HepG2 (cell line): ENCODE measurements at regions not wholly inside any gene's neighbourhood (a gene's known extent, or its start where the extent isn't known, plus 50 kb on each side); places are given as distances from the start of the nearest gene placed in this dataset.

Experiments
- CHD2 ChIP-seq: IDR thresholded peaks from 2 replicates; pipeline ENCODE4 v1.6.1; 2011; ENCODE audit warnings: low read depth, low read length, improper control_type of control experiment
- DDIT3 ChIP-seq: sonication (generic); formaldehyde crosslinking; IDR thresholded peaks from 2 replicates; pipeline ENCODE4 v1.4.0; 2020; ENCODE audit warnings: mild to moderate bottlenecking, missing genetic modification reagents
- EP300 ChIP-seq, 3 experiments: sonication (generic) in 1 of 3; formaldehyde crosslinking in 1 of 3; IDR thresholded peaks; 2 replicates each; pipeline versions ENCODE4 v1.5.1 to v1.6.1; 2011 to 2020; ENCODE audit warnings: low read depth in 2 of 3, low read length in 2 of 3, borderline replicate concordance in 1 of 3, improper control_type of control experiment in 1 of 3, mild to moderate bottlenecking in 1 of 3, missing genetic modification reagents in 1 of 3, moderate library complexity in 1 of 3
- NPAS2 ChIP-seq: sonication (generic); formaldehyde crosslinking; IDR thresholded peaks from 2 replicates; pipeline ENCODE4 v1.8.0; 2022; ENCODE audit warnings: mild to moderate bottlenecking, missing genetic modification reagents, borderline replicate concordance
- PAX8 ChIP-seq: sonication (generic); formaldehyde crosslinking; IDR thresholded peaks from 2 replicates; pipeline ENCODE4 v1.8.0; 2022; ENCODE audit warnings: mild to moderate bottlenecking, missing genetic modification reagents, borderline replicate concordance
- RXRA ChIP-seq: sonication (generic); formaldehyde crosslinking; IDR thresholded peaks from 2 replicates; pipeline ENCODE4 v1.5.1; 2020; ENCODE audit warnings: missing genetic modification reagents
- SKIL ChIP-seq: sonication (generic); formaldehyde crosslinking; IDR thresholded peaks from 2 replicates; pipeline ENCODE4 v1.8.0; 2022; ENCODE audit warnings: missing genetic modification reagents, mild to moderate bottlenecking, moderate library complexity, borderline replicate concordance
- SOX6 ChIP-seq, 2 experiments: fragments of 450-650 bp in 1 of 2; sonication (generic) in 1 of 2; formaldehyde crosslinking in 1 of 2; IDR thresholded peaks; 2 replicates each; pipeline versions ENCODE4 v1.4.0 to v1.6.1; 2017 to 2020; ENCODE audit warnings: antibody characterized with exemption in 1 of 2, mild to moderate bottlenecking in 1 of 2, missing genetic modification reagents in 1 of 2
- TF ChIP-seq, protein P1 (sequence below): sonication (generic); formaldehyde crosslinking; IDR thresholded peaks from 2 replicates; pipeline ENCODE4 v1.9.0; 2022; ENCODE audit warnings: missing genetic modification reagents, mild to moderate bottlenecking, borderline replicate concordance
- TF ChIP-seq, protein P2 (sequence below): sonication (generic); formaldehyde crosslinking; IDR thresholded peaks from 2 replicates; pipeline ENCODE4 v1.8.1; 2023; ENCODE audit warnings: missing genetic modification reagents, inconsistent platforms, borderline replicate concordance
- TF ChIP-seq, protein P3 (sequence below): sonication (generic); formaldehyde crosslinking; IDR thresholded peaks from 2 replicates; pipeline ENCODE4 v1.4.0; 2020; ENCODE audit warnings: low read depth, mild to moderate bottlenecking, missing genetic modification reagents
- TF ChIP-seq, protein P4 (sequence below): sonication (generic); formaldehyde crosslinking; IDR thresholded peaks from 2 replicates; pipeline ENCODE4 v1.5.0; 2020; ENCODE audit warnings: mild to moderate bottlenecking, missing genetic modification reagents, moderate library complexity

GRCh38 chr15:53837263-53837662, 77.8 kb upstream of the WDR72 start:
- no peak for TF ChIP-seq PAX8
- TF ChIP-seq, protein P1, sequence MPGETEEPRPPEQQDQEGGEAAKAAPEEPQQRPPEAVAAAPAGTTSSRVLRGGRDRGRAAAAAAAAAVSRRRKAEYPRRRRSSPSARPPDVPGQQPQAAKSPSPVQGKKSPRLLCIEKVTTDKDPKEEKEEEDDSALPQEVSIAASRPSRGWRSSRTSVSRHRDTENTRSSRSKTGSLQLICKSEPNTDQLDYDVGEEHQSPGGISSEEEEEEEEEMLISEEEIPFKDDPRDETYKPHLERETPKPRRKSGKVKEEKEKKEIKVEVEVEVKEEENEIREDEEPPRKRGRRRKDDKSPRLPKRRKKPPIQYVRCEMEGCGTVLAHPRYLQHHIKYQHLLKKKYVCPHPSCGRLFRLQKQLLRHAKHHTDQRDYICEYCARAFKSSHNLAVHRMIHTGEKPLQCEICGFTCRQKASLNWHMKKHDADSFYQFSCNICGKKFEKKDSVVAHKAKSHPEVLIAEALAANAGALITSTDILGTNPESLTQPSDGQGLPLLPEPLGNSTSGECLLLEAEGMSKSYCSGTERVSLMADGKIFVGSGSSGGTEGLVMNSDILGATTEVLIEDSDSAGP (CRISPR knock-in tag) = no peak
- no peak for TF ChIP-seq SKIL (CRISPR knock-in tag)
- TF ChIP-seq RXRA (CRISPR knock-in tag) = no peak
- TF ChIP-seq, protein P2, sequence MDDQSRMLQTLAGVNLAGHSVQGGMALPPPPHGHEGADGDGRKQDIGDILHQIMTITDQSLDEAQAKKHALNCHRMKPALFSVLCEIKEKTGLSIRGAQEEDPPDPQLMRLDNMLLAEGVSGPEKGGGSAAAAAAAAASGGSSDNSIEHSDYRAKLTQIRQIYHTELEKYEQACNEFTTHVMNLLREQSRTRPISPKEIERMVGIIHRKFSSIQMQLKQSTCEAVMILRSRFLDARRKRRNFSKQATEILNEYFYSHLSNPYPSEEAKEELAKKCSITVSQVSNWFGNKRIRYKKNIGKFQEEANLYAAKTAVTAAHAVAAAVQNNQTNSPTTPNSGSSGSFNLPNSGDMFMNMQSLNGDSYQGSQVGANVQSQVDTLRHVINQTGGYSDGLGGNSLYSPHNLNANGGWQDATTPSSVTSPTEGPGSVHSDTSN = no peak
- TF ChIP-seq, protein P3, sequence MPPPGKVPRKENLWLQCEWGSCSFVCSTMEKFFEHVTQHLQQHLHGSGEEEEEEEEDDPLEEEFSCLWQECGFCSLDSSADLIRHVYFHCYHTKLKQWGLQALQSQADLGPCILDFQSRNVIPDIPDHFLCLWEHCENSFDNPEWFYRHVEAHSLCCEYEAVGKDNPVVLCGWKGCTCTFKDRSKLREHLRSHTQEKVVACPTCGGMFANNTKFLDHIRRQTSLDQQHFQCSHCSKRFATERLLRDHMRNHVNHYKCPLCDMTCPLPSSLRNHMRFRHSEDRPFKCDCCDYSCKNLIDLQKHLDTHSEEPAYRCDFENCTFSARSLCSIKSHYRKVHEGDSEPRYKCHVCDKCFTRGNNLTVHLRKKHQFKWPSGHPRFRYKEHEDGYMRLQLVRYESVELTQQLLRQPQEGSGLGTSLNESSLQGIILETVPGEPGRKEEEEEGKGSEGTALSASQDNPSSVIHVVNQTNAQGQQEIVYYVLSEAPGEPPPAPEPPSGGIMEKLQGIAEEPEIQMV (CRISPR knock-in tag) = no peak
- TF ChIP-seq, protein P4, sequence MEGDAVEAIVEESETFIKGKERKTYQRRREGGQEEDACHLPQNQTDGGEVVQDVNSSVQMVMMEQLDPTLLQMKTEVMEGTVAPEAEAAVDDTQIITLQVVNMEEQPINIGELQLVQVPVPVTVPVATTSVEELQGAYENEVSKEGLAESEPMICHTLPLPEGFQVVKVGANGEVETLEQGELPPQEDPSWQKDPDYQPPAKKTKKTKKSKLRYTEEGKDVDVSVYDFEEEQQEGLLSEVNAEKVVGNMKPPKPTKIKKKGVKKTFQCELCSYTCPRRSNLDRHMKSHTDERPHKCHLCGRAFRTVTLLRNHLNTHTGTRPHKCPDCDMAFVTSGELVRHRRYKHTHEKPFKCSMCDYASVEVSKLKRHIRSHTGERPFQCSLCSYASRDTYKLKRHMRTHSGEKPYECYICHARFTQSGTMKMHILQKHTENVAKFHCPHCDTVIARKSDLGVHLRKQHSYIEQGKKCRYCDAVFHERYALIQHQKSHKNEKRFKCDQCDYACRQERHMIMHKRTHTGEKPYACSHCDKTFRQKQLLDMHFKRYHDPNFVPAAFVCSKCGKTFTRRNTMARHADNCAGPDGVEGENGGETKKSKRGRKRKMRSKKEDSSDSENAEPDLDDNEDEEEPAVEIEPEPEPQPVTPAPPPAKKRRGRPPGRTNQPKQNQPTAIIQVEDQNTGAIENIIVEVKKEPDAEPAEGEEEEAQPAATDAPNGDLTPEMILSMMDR (CRISPR knock-in tag) = no peak
- TF ChIP-seq CHD2 = no peak
- no peak for TF ChIP-seq DDIT3 (CRISPR knock-in tag)
- no peak for TF ChIP-seq NPAS2 (CRISPR knock-in tag)
- no peak for TF ChIP-seq EP300 (IDR thresholded peaks at IDR 0.05; ENCODE audit: low read depth in 2 of 2, low read length in 2 of 2)
- no peak for TF ChIP-seq EP300 (CRISPR knock-in tag; IDR thresholded peaks at IDR 0.05; ENCODE audit: borderline replicate concordance)
- no peak for TF ChIP-seq SOX6 (IDR thresholded peaks at IDR 0.05)
- TF ChIP-seq SOX6 (CRISPR knock-in tag; IDR thresholded peaks at IDR 0.05) = no peak
